CD4-positive, alpha-beta T cell (primary cell): ENCODE measurements at regions not wholly inside any gene's neighbourhood (a gene's known extent, or its start where the extent isn't known, plus 50 kb on each side); places are given as distances from the start of the nearest gene placed in this dataset.

Experiments
- ATAC-seq: fragments of 200-7000 bp; cut with Tn5 transposase; one replicate; pipeline ENCODE4 v1.10.0; 2022; ENCODE audit warnings: mild to moderate bottlenecking; ENCODE audit not compliant: poor library complexity
- CTCF ChIA-PET: fragments of 350-600 bp; sonication (Branson Sonifier 250); formaldehyde crosslinking; loops from one replicate; lab custom pipeline; 2021; ENCODE audit warnings: antibody characterized with exemption, inconsistent platforms; lab: Charles Lee
- POLR2A ChIA-PET: fragments of 350-600 bp; sonication (Branson Sonifier 250); formaldehyde crosslinking; loops from one replicate; lab custom pipeline; 2021; ENCODE audit warnings: antibody characterized with exemption, inconsistent platforms; lab: Charles Lee
- DNase-seq, 14 experiments: peaks; one replicate each; pipeline ENCODE4 v3.0.0-alpha.2; 2013 to 2020; ENCODE audit warnings: mixed read lengths in 2 of 14
- H3K27ac ChIP-seq, 2 donors: one replicate each; pipeline versions ENCODE4 v1.5.1 to v1.7.0; 2013; ENCODE audit warnings: low read length in 2 of 2, low read depth in 1 of 2, mild to moderate bottlenecking in 1 of 2
- H3K27me3 ChIP-seq, 2 experiments: 1 replicate in 1 of 2; 2 replicates in 1 of 2; pipeline versions ENCODE4 v1.6.1 to v1.7.0; 2013; ENCODE audit warnings: low read length in 2 of 2, control low read depth in 1 of 2, mild to moderate bottlenecking in 1 of 2, moderate library complexity in 1 of 2; ENCODE audit not compliant: insufficient read depth in 2 of 2, control insufficient read depth in 1 of 2
- H3K36me3 ChIP-seq: one replicate; pipeline ENCODE4 v1.6.1; 2013; ENCODE audit warnings: low read length, control low read depth; ENCODE audit not compliant: insufficient read depth
- H3K4me1 ChIP-seq: one replicate; pipeline ENCODE4 v1.6.1; 2013; ENCODE audit warnings: low read length, control low read depth; ENCODE audit not compliant: insufficient read depth
- H3K4me3 ChIP-seq: one replicate; pipeline ENCODE4 v1.5.1; 2013; ENCODE audit warnings: mild to moderate bottlenecking, low read length, moderate library complexity
- H3K9me3 ChIP-seq, 2 experiments: 1 replicate in 1 of 2; 2 replicates in 1 of 2; pipeline versions ENCODE4 v1.6.1 to v1.7.0; 2013; ENCODE audit warnings: low read length in 2 of 2, mild to moderate bottlenecking in 2 of 2, control low read depth in 1 of 2, moderate library complexity in 1 of 2; ENCODE audit not compliant: control insufficient read depth in 1 of 2, insufficient read depth in 1 of 2
- H3K27ac Mint-ChIP-seq: one replicate; pipeline ENCODE4 v1.8.0; 2020; ENCODE audit warnings: mixed read lengths
- H3K27me3 Mint-ChIP-seq: one replicate; pipeline ENCODE4 v1.8.0; 2021; ENCODE audit warnings: mixed read lengths
- H3K36me3 Mint-ChIP-seq: one replicate; pipeline ENCODE4 v1.8.0; 2021; ENCODE audit warnings: low read depth, mixed read lengths
- H3K4me1 Mint-ChIP-seq: one replicate; pipeline ENCODE4 v1.8.0; 2021; ENCODE audit warnings: low read depth, mixed read lengths
- H3K4me3 Mint-ChIP-seq: one replicate; pipeline ENCODE4 v1.8.0; 2020; ENCODE audit warnings: mild to moderate bottlenecking, mixed read lengths
- H3K9me3 Mint-ChIP-seq: one replicate; pipeline ENCODE4 v1.8.0; 2020; ENCODE audit warnings: mixed read lengths
- CTCF ChIP-seq: fragments of 200-600 bp; IDR thresholded peaks from one replicate; pipeline ENCODE4 v1.8.0; 2022; ENCODE audit warnings: antibody characterized with exemption, mild to moderate bottlenecking
- intact Hi-C, 2 experiments: fragments of 100-400 bp; cut with DNase I in 1 of 2; cut with micrococcal nuclease in 1 of 2; formaldehyde crosslinking; loops; one replicate each; pipeline versions ENCODE4 v1.15.1 to v1.9.0; 2023 to 2025; cut with DNase I, micrococcal nuclease

- H3K9me3 Mint-ChIP-seq: peaks cover 5% of the 10 kb centered on the region
- intact Hi-C loops: no loop called here
- POLR2A ChIA-PET: no interaction called here
These were observed 461.1 kb upstream of the CYLC2 start for GRCh38 chr9:102534031-102534430.

DNA sequence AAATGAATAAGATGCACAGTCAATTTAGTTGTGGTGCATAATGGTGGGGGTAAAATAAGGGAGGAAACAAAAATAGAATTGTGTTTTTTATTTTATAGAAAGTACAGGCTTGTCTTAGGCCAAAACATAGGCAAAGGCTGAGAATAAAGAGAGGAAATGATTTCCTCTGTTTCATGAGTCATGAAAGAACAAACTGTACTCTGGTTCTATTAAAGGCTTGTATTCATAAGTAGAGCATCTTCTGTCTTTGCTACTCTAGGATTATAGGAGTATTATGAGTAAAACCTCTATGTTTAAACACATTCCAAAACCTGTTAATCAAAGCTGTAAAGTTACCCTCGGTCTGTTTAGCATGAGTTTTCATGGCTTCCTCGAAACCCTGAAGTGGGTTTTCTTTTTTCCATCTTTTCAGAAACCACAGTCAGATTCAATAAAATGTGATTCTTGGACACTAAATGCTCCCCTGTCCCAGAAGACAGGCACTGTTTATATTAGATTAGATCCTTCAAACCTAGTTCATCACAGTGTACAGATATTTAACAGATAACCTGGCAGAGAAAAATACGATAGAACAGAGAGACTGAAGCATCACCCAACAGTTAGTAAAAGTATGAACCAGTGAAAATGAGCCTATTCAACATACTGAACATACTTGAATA, 473.9 kb upstream of the CYLC2 start:
- Mint-ChIP-seq H3K27me3 (no peaks in the 10 kb centered on the region), H3K27ac (no peak overlapping the region), H3K9me3 (peaks cover 17% of the 10 kb centered on the region), H3K4me1 (no peaks in the 10 kb centered on the region), H3K4me3 (no peak overlapping the region), H3K36me3 (no peaks in the 10 kb centered on the region)
- ATAC-seq: no peak
- no peaks in the 10 kb centered on the region for H3K36me3 ChIP-seq
- H3K9me3 ChIP-seq: no peaks in the 10 kb centered on the region
- ChIA-PET CTCF (no interaction called here), POLR2A (no interaction called here)
- no peak overlapping the region for H3K4me3 ChIP-seq
- intact Hi-C loops: no loop called here
- no peak for DNase-seq
- no peaks in the 10 kb centered on the region for H3K4me1 ChIP-seq
- TF ChIP-seq CTCF: no peak
- H3K27ac ChIP-seq: no peak overlapping the region
- H3K27me3 ChIP-seq: no peaks in the 10 kb centered on the region

More at GRCh38 chr9:102534031-102534430, 461.1 kb upstream of the CYLC2 start:
- no peaks in the 10 kb centered on the region for H3K36me3 ChIP-seq
- H3K27ac Mint-ChIP-seq: no peak overlapping the region
- H3K4me1 Mint-ChIP-seq: no peaks in the 10 kb centered on the region
- H3K4me3 Mint-ChIP-seq: no peak overlapping the region
- CTCF ChIA-PET: no interaction called here
- H3K27ac ChIP-seq: no peak overlapping the region
- no peak for DNase-seq
- no peaks in the 10 kb centered on the region for H3K9me3 ChIP-seq
- no peak overlapping the region for H3K4me3 ChIP-seq
- ATAC-seq: no peak
- H3K4me1 ChIP-seq: no peaks in the 10 kb centered on the region
- no peaks in the 10 kb centered on the region for H3K27me3 ChIP-seq
- no peaks in the 10 kb centered on the region for H3K27me3 Mint-ChIP-seq
- TF ChIP-seq CTCF: no peak
- no peaks in the 10 kb centered on the region for H3K36me3 Mint-ChIP-seq

DNA sequence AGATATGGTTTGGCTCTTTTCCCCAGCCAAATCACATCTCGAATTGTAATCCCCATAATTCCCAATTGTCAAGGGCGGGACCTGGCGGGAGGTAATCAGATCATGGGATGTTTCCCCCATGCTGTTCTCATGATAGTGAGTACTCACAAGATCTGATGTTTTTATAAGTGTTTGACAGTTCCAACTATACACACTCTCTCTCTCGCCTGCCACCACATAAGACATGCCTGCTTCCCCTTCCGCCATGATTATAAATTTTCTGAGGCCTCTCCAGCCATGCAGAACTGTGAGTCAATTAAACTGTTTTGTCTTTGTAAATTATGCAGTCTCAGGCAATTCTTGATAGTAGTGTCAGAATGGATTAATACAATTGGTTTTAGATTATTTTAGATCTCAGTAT, 475.7 kb upstream of the CYLC2 start:
- Histone ChIP-seq H3K4me3 (no peak overlapping the region), H3K36me3 (no peaks in the 10 kb centered on the region), H3K9me3 (peaks cover 0 to 3% of the 10 kb centered on the region in 2 experiments), H3K4me1 (no peaks in the 10 kb centered on the region), H3K27ac (no peak overlapping the region), H3K27me3 (no peaks in the 10 kb centered on the region)
- CTCF ChIA-PET: no interaction called here
- Mint-ChIP-seq H3K9me3 (peaks cover 14% of the 10 kb centered on the region), H3K27me3 (no peaks in the 10 kb centered on the region), H3K4me3 (no peak overlapping the region), H3K4me1 (no peaks in the 10 kb centered on the region), H3K27ac (no peak overlapping the region), H3K36me3 (no peaks in the 10 kb centered on the region)
- TF ChIP-seq CTCF: no peak
- ATAC-seq: no peak
- POLR2A ChIA-PET: no interaction called here
- no peak for DNase-seq
- intact Hi-C loops: no loop called here
